ENCODE measurements at regions not wholly inside any gene's neighbourhood (a gene's known extent, or its start where the extent isn't known, plus 50 kb on each side); places are given as distances from the start of the nearest gene placed in this dataset.

GRCh38 chr1:24983006-24983680 lies 53.1 kb upstream of the RUNX3 start:
- DNase-seq: no peak

GRCh38 chr1:24981631-24982005 lies 51.5 kb upstream of the RUNX3 start:
- no peak for DNase-seq

GRCh38 chr1:24980836-24981630 lies 51.0 kb upstream of the RUNX3 start:
- no peak for DNase-seq
